ENCODE measurements at regions not wholly inside any gene's neighbourhood (a gene's known extent, or its start where the extent isn't known, plus 50 kb on each side); places are given as distances from the start of the nearest gene placed in this dataset.

DNA sequence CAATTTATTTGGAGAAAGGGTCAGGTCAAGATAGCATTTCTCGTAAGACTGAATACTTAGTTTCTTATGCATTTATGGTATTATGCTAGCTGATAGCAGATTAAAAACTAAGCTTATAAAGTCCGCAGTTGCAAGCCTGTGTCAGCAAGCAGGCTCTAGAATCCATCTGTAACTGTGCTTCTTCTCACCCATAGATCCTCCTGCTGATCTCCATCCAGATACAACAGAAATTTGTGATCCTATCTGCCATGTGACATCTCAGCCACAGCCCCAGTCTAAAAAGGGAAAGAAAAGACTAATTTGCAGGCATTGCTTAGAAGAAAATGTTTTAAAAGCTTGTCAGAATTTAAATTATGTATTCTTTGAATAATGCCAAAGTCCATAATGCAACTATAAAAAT is 265.4 kb upstream of the CCDC54 start:
- TF ChIP-seq EZH2 (IDR thresholded peaks at IDR 0.05): no peak
- TF ChIP-seq, protein P1, sequence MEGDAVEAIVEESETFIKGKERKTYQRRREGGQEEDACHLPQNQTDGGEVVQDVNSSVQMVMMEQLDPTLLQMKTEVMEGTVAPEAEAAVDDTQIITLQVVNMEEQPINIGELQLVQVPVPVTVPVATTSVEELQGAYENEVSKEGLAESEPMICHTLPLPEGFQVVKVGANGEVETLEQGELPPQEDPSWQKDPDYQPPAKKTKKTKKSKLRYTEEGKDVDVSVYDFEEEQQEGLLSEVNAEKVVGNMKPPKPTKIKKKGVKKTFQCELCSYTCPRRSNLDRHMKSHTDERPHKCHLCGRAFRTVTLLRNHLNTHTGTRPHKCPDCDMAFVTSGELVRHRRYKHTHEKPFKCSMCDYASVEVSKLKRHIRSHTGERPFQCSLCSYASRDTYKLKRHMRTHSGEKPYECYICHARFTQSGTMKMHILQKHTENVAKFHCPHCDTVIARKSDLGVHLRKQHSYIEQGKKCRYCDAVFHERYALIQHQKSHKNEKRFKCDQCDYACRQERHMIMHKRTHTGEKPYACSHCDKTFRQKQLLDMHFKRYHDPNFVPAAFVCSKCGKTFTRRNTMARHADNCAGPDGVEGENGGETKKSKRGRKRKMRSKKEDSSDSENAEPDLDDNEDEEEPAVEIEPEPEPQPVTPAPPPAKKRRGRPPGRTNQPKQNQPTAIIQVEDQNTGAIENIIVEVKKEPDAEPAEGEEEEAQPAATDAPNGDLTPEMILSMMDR (IDR thresholded peaks at IDR 0.05): no peak
- TF ChIP-seq EZH2phosphoT487 (IDR thresholded peaks at IDR 0.05): no peak

All from neural progenitor cell (in vitro differentiated cells).